Epidermal melanocyte (primary cell): ENCODE measurements at regions not wholly inside any gene's neighbourhood (a gene's known extent, or its start where the extent isn't known, plus 50 kb on each side); places are given as distances from the start of the nearest gene placed in this dataset.

Experiments used
- DNase-seq: peaks from one replicate; pipeline ENCODE4 v3.0.0; 2011; ENCODE audit warnings: low spot score; ENCODE audit not compliant: insufficient read length

- peak; percentile 27 for DNase-seq
These were observed 1037.2 kb downstream of the IGSF11 start for GRCh38 chr3:117997201-117998049.

GRCh38 chr3:117998071-117998470, 1036.6 kb downstream of the IGSF11 start:
- DNase-seq: no peak

GRCh38 chr3:118000219-118000618, 1034.4 kb downstream of the IGSF11 start:
- DNase-seq: no peak

GRCh38 chr3:118001380-118001779, 1033.3 kb downstream of the IGSF11 start:
- DNase-seq: no peak

GRCh38 chr3:118011910-118012309, 1022.7 kb downstream of the IGSF11 start:
- no peak for DNase-seq

GRCh38 chr3:118029049-118029448, 1005.6 kb downstream of the IGSF11 start:
- no peak for DNase-seq

GRCh38 chr3:118036215-118036614, 998.4 kb downstream of the IGSF11 start:
- DNase-seq: no peak

- DNase-seq: no peak
These were observed 979.3 kb downstream of the IGSF11 start for GRCh38 chr3:118055381-118055780.

GRCh38 chr3:118057086-118057485, 977.6 kb downstream of the IGSF11 start:
- DNase-seq: no peak

- DNase-seq: no peak
These were observed 975.5 kb downstream of the IGSF11 start for GRCh38 chr3:118059096-118059495.

- no peak for DNase-seq
These were observed 967.2 kb downstream of the IGSF11 start for GRCh38 chr3:118067439-118067838.

GRCh38 chr3:118075873-118076272, 958.8 kb downstream of the IGSF11 start:
- DNase-seq: no peak

GRCh38 chr3:118077332-118077731, 957.3 kb downstream of the IGSF11 start:
- no peak for DNase-seq

GRCh38 chr3:118080889-118081288, 953.8 kb downstream of the IGSF11 start:
- DNase-seq: no peak

GRCh38 chr3:118088696-118089095, 946.0 kb downstream of the IGSF11 start:
- no peak for DNase-seq

- DNase-seq: no peak
These were observed 945.1 kb downstream of the IGSF11 start for GRCh38 chr3:118089563-118089962.

- DNase-seq: no peak
These were observed 937.4 kb downstream of the IGSF11 start for GRCh38 chr3:118097226-118097625.

GRCh38 chr3:118097660-118098059, 937.0 kb downstream of the IGSF11 start:
- no peak for DNase-seq

GRCh38 chr3:118098827-118099226, 935.8 kb downstream of the IGSF11 start:
- DNase-seq: no peak

GRCh38 chr3:118101891-118102290, 932.8 kb downstream of the IGSF11 start:
- DNase-seq: no peak

GRCh38 chr3:118102737-118103136, 931.9 kb downstream of the IGSF11 start:
- DNase-seq: no peak

GRCh38 chr3:118108201-118108600, 926.4 kb downstream of the IGSF11 start:
- DNase-seq: no peak

- DNase-seq: no peak
These were observed 925.9 kb downstream of the IGSF11 start for GRCh38 chr3:118108769-118109168.
